K562 (cell line): ENCODE measurements at regions not wholly inside any gene's neighbourhood (a gene's known extent, or its start where the extent isn't known, plus 50 kb on each side); places are given as distances from the start of the nearest gene placed in this dataset.

Experiments used
- ATAC-seq: fragments of 200-7000 bp; cut with Tn5 transposase; 3 replicates; pipeline ENCODE4 v1.9.1; 2020; ENCODE audit warnings: moderate library complexity
- BruUV-seq: library from RNA; stranded (reverse); fragments of 400-500 nt; replicated peaks from 2 replicates; lab custom pipeline; 2021; lab: Mats Ljungman, UMichigan
- CTCF ChIA-PET: fragments of 300-600 bp; formaldehyde crosslinking; extraction: SDS; loops from one replicate; lab custom pipeline; 2021; ENCODE audit warnings: low intra/inter-chr PET ratio; lab: Yijun Ruan, JAX
- POLR2A ChIA-PET: fragments of 300-600, 350-650 bp; sonication (Branson Sonifier 250); formaldehyde crosslinking; extraction: SDS; loops from one replicate; lab custom pipeline; 2021; ENCODE audit warnings: antibody characterized with exemption, inconsistent platforms; lab: Yijun Ruan, JAX
- DNase-seq, 4 experiments: peaks; one replicate each; pipeline versions ENCODE4 v3.0.0 to v3.0.0-alpha.2; 2011 to 2018; ENCODE audit warnings: low spot score in 3 of 4, mixed read lengths in 3 of 4; ENCODE audit errors: extremely low read depth in 1 of 4
- FAIRE-seq: peaks from 2 replicates; lab custom pipeline; 2011; peaks lifted over from hg19 to GRCh38; lab: Jason Lieb, UNC
- H2AFZ ChIP-seq: 2 replicates; pipeline ENCODE4 v1.6.0; 2011; ENCODE audit warnings: low read depth, low read length, control low read depth, inconsistent platforms
- H3K27ac ChIP-seq: fragments of 200-600 bp; 3 replicates; pipeline ENCODE4 v1.8.0; 2011; ENCODE audit warnings: low read depth, mild to moderate bottlenecking, control low read depth, inconsistent platforms, low read length, moderate library complexity, mixed read lengths; ENCODE audit errors: extremely low read depth
- H3K27me3 ChIP-seq, 2 experiments: fragments of 300-600 bp in 1 of 2; 2 replicates in 1 of 2; 3 replicates in 1 of 2; pipeline versions ENCODE4 v1.6.0 to v1.8.0; 2011; ENCODE audit warnings: inconsistent platforms in 2 of 2, low read length in 2 of 2, mild to moderate bottlenecking in 1 of 2, mixed read lengths in 1 of 2, moderate library complexity in 1 of 2; ENCODE audit not compliant: control insufficient read depth in 2 of 2, insufficient read depth in 2 of 2
- H3K36me3 ChIP-seq: fragments of 300-600 bp; 3 replicates; pipeline ENCODE4 v1.8.0; 2011; ENCODE audit warnings: mild to moderate bottlenecking, low read length, inconsistent platforms; ENCODE audit not compliant: control insufficient read depth, insufficient read depth
- H3K4me1 ChIP-seq, 2 experiments: fragments of 200-600 bp in 1 of 2; replicated peaks in 1 of 2; 2 replicates in 1 of 2; 3 replicates in 1 of 2; pipeline versions ENCODE4 v1.5.1 to v1.8.0; 2011; ENCODE audit warnings: inconsistent platforms in 2 of 2, low read length in 2 of 2, mild to moderate bottlenecking in 1 of 2, mixed read lengths in 1 of 2, moderate library complexity in 1 of 2; ENCODE audit not compliant: control insufficient read depth in 2 of 2, insufficient read depth in 2 of 2
- H3K4me2 ChIP-seq: 2 replicates; pipeline ENCODE4 v1.6.1; 2011; ENCODE audit warnings: low read length, control low read depth, inconsistent platforms, mixed read lengths; ENCODE audit not compliant: insufficient read depth
- H3K4me3 ChIP-seq: fragments of 200-600 bp; sonication (generic), shearing (Covaris generic); 2 replicates; pipeline ENCODE4 v1.5.1; 2016; ENCODE audit warnings: control low read depth, inconsistent platforms
- H3K79me2 ChIP-seq: fragments of 200-600 bp; 3 replicates; pipeline ENCODE4 v1.8.0; 2011; ENCODE audit warnings: low read length, inconsistent platforms; ENCODE audit not compliant: control insufficient read depth, insufficient read depth
- H3K9ac ChIP-seq, 2 experiments: 2 replicates each; pipeline versions ENCODE4 v1.6.0 to v1.6.1; 2011; ENCODE audit warnings: low read depth in 2 of 2, low read length in 2 of 2, control low read depth in 1 of 2, inconsistent platforms in 1 of 2, mild to moderate bottlenecking in 1 of 2, mixed read lengths in 1 of 2; ENCODE audit not compliant: insufficient read depth in 1 of 2
- H3K9me1 ChIP-seq: one replicate; pipeline ENCODE4 v1.6.0; 2011; ENCODE audit warnings: inconsistent platforms, mild to moderate bottlenecking, low read length, moderate library complexity; ENCODE audit not compliant: control insufficient read depth, insufficient read depth
- H3K9me3 ChIP-seq: replicated peaks from 2 replicates; pipeline ENCODE4 v1.5.1; 2011; ENCODE audit warnings: low read depth, low read length, inconsistent platforms; ENCODE audit not compliant: control insufficient read depth, insufficient read depth
- H4K20me1 ChIP-seq: replicated peaks from 2 replicates; pipeline ENCODE4 v1.6.1; 2011; ENCODE audit warnings: low read length, inconsistent platforms, mixed read lengths; ENCODE audit not compliant: control insufficient read depth, insufficient read depth
- ARID3A ChIP-seq: IDR thresholded peaks from 2 replicates; pipeline ENCODE4 v1.6.1; 2012; ENCODE audit warnings: low read depth, low read length, improper control_type of control experiment, borderline replicate concordance
- GMEB1 ChIP-seq: fragments of 250-450 bp; sonication (Bioruptor Pico); IDR thresholded peaks from 2 replicates; pipeline ENCODE4 v1.4.0; 2020; ENCODE audit warnings: mild to moderate bottlenecking
- NBN ChIP-seq: fragments of 450-650 bp; IDR thresholded peaks from 2 replicates; pipeline ENCODE4 v1.6.1; 2016; ENCODE audit warnings: low read depth, mild to moderate bottlenecking
- NR1H2 ChIP-seq: sonication (generic); formaldehyde crosslinking; IDR thresholded peaks from 2 replicates; pipeline ENCODE4 v1.4.0; 2020; ENCODE audit warnings: mild to moderate bottlenecking, missing genetic modification reagents
- NR2C2 ChIP-seq, 2 experiments: fragments of 200-800 bp in 1 of 2; sonication (Bioruptor generic) in 1 of 2; sonication (generic) in 1 of 2; formaldehyde crosslinking in 1 of 2; IDR thresholded peaks; 2 replicates each; pipeline versions ENCODE4 v1.6.1 to v1.8.0; 2016 to 2022; ENCODE audit warnings: mild to moderate bottlenecking in 1 of 2, missing compliant biosample characterization in 1 of 2, missing genetic modification characterization in 1 of 2, missing genetic modification reagents in 1 of 2
- ZBTB33 ChIP-seq: sonication (generic); formaldehyde crosslinking; IDR thresholded peaks from 2 replicates; pipeline ENCODE4 v1.8.1; 2023; ENCODE audit warnings: mild to moderate bottlenecking, missing genetic modification reagents
- WGBS: fragments of 100-300 bp; shearing (Covaris generic); methylation state at CpG from one replicate; pipeline ENCODE4 v1.1.6; 2016; ENCODE audit warnings: low coverage, mixed read lengths; ENCODE audit not compliant: insufficient coverage; ENCODE audit errors: missing lambda C conversion rate; 5-methylcytosine and 5-hydroxymethylcytosine counted together
- in situ Hi-C: fragments of 300-500 bp; cut with MboI; formaldehyde crosslinking; loops from 4 replicates; pipeline ENCODE4 v1.15.0; 2018; ENCODE audit warnings: inconsistent platforms, mixed read lengths
- intact Hi-C: fragments of 100-400 bp; cut with micrococcal nuclease; formaldehyde crosslinking; loops from 2 replicates; pipeline ENCODE4 v1.14.2; 2022

GRCh38 chr12:38053655-38054464 is 262.7 kb upstream of the ALG10B start (continued):
- TF ChIP-seq NR1H2 (CRISPR knock-in tag) = no peak
- no peak for TF ChIP-seq NR2C2 (CRISPR knock-in tag; IDR thresholded peaks at IDR 0.05)
- no peak for TF ChIP-seq NR2C2 (tag; IDR thresholded peaks at IDR 0.05)

DNA sequence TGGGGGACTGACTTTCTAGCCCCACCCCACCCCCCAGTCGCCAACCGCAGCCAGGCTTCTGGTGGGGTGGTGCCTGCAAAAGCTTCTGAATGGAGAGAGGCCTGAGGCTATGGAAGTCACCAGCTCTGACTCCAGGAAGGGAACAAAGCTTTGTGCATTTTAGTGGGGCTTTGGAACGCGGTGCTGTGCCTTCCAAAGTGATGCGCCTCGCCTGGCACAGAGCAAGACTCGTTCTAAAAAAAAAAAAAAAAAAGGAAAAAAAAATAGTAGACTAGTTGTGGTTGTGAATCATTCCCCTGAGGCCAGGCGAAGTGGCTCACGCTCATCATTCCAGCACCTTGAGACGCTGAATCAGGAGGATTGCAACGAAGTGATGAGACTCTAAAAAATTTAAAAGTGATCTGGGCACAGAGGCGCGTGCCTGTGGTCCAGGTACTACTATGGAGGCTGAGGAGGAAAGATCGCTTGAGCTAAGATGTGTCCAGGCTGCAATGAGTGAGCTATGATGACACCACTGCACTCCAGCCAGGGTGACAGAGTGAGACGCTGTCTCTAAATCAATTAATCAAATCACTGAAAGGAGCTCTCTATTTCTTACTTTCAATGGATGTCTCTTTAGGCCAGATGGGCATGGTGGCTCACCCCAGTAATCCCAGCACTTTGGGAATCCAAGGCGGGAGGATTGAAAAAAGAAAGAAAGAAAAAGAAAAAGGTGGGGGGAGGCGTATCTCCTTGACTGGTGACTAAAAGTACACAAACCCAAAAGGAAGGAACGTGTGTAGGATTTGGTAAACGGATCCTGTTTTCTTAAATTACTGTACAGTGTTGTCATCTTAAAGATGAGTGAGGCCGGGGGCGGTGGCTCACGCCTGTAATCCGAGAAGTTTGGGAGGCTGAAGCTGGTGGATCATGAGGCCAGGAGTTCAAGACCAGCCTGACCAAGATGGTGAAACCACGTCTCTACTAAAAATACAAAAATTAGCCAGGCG is 259.6 kb upstream of the ALG10B start:
- Histone ChIP-seq H3K9me3 (no peaks in the 10 kb centered on the region), H2AFZ (no peak overlapping the region)

More for the DNA sequence above, 259.6 kb upstream of the ALG10B start:
- H3K4me3 ChIP-seq = no peak overlapping the region
- no peak overlapping the region for H3K9ac ChIP-seq
- CTCF ChIA-PET = no interaction called here
- FAIRE-seq (no peak), DNase-seq (no peak), ATAC-seq (no peak)
- 2% methylated on average over 20 of the region's 25 CpGs for WGBS
- H4K20me1 ChIP-seq = no peaks in the 10 kb centered on the region
- no peak for TF ChIP-seq GMEB1 (CRISPR knock-in tag)
- no peak for TF ChIP-seq ZBTB33
- no peak for TF ChIP-seq NBN
- TF ChIP-seq ARID3A = no peak
- no TSS peak for BruUV-seq
- no peaks in the 10 kb centered on the region for H3K4me1 ChIP-seq
- H3K4me2 ChIP-seq = no peak overlapping the region
- H3K79me2 ChIP-seq = no peaks in the 10 kb centered on the region
- intact Hi-C loops = no loop called here
- H3K36me3 ChIP-seq = no peaks in the 10 kb centered on the region
- H3K27ac ChIP-seq = no peak overlapping the region
- H3K9me1 ChIP-seq = no peaks in the 10 kb centered on the region
- in situ Hi-C loops = no loop called here
- H3K27me3 ChIP-seq = no peaks in the 10 kb centered on the region
- POLR2A ChIA-PET = no interaction called here
